HG03103 (cell line): ENCODE measurements at regions not wholly inside any gene's neighbourhood (a gene's known extent, or its start where the extent isn't known, plus 50 kb on each side); places are given as distances from the start of the nearest gene placed in this dataset.

Source experiments
- ATAC-seq: cut with Tn5 transposase; IDR thresholded peaks from one replicate; pipeline ENCODE4 v1.9.1; 2021; ENCODE audit warnings: low read depth; ENCODE audit not compliant: unreplicated experiment

GRCh38 chr13:40232311-40233040, 434.0 kb downstream of the FOXO1 start:
- ATAC-seq = no peak

- no peak for ATAC-seq
Measured at GRCh38 chr13:40233731-40234195, 432.7 kb downstream of the FOXO1 start.

DNA sequence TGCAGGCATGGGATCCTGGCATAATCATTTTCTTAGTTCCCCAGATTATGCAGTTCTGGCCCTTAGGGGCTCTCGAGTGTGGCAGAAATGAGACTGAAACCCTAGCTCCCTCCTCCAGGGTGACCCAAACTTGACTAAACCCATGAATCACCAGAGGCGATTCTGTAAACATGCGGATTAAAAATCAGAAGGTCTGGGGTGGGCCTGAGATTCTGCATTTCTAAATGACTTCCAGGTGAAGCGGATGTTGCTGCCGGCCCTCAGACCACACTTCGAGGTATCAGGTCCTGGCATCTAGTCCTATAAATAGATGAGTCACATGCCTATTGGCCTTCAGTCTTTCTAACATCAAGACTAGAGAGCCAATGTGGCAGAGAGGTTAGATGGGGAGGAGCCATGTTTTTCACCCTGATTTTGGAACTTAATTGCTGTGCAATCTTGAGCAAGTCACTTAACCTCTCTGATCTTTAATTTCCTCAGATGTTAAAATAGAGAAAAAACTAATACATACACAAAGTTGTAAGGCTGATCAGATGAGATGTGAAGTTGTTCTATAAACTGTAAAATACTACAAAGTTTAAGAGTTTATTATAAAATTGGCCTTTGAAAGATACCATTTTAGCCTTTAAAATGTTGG, 431.2 kb downstream of the FOXO1 start:
- no peak for ATAC-seq

DNA sequence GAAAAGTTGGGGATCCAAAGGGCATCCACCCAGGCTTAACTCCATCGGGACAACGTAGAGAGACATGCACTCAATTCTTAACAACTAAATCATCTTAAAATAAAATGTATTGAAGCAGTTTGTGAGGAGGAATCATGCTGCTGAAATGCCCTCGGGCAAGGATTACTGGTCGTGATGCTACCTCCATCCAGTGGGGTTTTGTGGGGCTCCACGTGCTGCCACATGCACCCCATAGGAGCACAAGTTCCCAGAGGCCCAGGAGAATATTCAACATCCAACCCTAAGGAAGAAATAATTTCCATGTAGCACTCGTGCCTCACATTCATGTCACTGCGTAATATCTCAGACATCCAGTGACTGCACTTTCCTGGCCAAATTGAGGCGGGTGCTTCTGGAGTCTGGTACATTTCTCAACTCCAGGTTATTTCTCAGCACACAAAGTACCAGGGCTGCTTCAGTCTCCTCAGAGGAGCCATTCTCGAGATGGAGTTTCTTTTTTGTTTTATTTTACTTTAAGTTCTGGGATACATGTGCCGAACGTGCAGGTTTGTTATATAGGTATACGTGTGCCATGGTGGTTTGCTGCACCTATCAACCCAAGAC, 429.8 kb downstream of the FOXO1 start:
- no peak for ATAC-seq

DNA sequence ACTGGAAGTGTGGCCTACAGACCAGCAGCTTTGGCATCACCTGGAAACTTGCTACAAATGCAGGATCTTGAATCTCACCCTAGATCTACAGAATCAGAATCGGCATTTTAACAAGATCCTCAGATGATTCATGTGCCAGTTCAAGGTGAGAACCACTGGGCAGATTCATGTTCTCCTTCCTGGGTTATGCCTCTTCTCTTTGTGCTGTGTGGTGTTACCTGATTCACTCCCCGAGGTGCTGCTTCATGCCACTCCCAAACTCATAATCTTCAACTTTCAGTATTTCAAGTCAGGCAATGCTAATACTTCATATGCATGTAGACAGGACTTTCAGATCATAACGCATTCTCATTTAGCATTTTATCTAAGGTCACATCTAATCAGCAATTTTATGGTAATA, 427.7 kb downstream of the FOXO1 start:
- ATAC-seq = no peak

GRCh38 chr13:40240293-40240692, 426.1 kb downstream of the FOXO1 start:
- ATAC-seq = no peak

- ATAC-seq = no peak
Measured at GRCh38 chr13:40241125-40241798, 425.2 kb downstream of the FOXO1 start.

- no peak for ATAC-seq
Measured at GRCh38 chr13:40243047-40243446, 423.4 kb downstream of the FOXO1 start.

DNA sequence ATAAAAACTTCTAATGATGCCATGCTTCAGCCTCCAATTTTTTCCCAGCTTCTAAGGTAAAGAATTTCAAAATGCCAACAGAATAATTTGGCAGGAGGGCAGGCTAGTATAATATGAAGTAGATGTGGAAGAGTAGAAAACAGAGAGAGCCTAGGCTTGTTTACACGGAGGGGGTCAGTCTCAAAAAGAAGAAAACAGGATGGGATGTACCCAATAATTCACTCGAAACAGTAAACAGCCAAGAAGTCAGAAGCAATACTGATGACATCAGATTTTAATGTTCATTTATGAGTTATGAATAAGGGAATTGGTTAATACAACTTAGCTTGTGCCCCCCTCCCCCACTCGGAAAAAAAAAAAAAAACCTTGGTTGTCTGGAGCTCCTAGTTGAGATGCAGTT, 422.5 kb downstream of the FOXO1 start:
- ATAC-seq = no peak

DNA sequence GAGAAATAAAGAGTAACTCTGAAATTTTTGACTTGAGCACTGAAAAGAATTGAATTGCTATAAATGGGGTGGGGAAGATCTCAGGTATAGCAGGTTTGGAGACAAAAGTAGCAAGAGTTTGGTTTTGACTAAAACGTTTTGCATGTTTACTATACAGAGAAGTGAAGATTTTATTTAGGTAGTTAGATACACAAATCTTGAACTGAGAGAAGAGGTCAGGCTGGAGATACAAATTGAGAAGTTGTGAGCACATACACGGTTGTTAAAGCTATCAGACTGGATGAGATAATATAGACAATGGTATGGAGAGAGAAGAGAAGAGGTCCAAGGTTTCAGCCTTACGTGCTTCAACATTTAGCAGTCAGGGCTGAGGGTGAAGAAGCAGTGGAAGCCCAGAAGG, 420.9 kb downstream of the FOXO1 start:
- ATAC-seq = no peak

DNA sequence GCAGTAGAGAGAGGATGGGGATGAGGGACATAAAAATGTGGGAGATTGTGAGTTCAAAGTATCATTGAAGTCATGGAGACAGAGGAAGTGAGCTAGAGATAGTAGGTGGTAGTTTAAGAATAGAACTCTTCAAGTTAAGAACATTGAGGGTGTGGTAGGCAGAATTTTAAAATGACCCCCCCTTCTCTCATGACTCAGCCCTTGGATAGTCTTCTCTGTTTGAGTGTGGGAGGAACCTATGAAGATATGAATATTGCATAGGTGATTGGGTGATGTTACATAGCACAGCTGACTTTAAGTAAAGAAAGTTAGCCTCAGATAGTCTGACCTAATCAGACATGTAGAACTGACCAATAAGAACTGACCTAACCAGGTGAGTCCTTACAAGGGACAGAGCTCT, 418.6 kb downstream of the FOXO1 start:
- ATAC-seq = no peak

GRCh38 chr13:40251343-40252032, 415.0 kb downstream of the FOXO1 start:
- no peak for ATAC-seq

DNA sequence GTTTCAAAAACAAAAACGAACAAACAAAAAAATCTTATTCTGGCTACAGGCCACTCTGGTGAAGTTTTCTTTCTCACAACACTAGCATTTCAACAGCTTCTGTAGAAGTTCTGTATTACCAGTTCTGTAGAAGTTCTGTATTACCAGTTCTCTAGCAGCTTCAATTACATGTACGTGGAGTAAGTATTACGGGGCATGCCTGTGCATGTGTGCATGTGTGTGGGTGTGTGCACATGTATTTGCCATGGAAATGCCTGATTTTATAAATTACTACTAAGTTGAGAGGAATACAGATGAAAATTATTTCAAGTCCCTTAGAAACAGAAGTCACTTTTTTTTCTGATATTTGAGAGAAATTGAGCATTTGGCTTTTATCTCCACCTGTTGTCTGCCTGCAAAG, 414.2 kb downstream of the FOXO1 start:
- ATAC-seq = no peak

- ATAC-seq = no peak
Measured at GRCh38 chr13:40252676-40253075, 413.8 kb downstream of the FOXO1 start.

DNA sequence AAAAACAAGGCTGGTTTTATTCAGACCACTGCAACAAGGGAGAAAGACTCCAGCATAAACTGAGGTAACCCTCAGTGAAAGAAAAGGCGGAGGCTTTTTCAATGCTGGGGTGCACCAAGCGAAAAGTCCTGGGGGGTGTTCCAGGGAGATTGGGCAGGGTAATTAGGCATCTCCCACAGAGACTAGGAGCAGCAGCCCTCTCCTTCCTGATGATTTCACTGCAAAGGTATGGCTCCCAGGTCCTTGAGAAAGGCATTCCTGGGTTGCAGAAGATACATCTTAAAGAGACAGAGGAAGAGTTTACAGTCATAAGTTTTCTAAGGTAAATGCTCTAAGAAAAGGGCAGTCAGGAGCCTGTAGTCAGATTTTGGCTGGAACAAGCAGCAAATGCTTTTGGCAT, 412.0 kb downstream of the FOXO1 start:
- ATAC-seq = no peak

DNA sequence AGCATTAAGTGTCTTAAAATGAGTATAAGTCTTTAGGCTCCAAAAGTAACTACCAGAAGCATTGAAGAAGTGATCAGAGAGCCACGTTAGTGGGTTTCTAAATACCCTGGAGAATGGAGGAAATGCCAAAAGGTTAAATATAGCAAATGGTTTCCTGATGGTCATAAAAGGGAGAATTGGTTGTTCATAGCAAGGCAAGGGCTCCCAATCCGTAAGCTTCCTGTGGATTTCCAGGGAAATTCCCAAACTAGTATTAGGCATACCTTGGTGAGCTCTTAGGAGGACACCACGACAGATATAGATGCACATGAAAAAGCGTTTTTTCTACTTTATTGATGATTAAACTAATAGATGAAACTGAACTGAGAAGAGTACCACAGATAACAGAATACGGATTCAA, 410.9 kb downstream of the FOXO1 start:
- ATAC-seq = no peak

DNA sequence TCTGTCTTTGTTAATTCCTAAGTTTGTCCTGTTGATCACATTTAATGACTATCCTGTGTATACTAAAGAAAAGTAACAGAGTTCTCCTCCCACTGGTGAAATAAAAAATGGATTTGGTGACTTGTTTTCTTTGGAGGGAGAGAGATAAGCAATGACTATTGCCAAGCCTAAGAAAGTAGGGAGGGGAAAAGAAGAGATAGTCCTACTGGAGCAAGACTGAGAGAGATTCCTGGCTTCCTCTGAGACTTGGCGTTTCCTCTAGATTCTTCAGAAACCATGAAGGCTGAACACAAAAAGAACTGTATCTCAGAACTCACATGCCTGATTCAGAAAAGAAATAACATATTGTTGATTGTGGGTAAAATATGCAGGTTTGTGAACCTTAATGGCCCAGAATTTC, 406.5 kb downstream of the FOXO1 start:
- no peak for ATAC-seq

DNA sequence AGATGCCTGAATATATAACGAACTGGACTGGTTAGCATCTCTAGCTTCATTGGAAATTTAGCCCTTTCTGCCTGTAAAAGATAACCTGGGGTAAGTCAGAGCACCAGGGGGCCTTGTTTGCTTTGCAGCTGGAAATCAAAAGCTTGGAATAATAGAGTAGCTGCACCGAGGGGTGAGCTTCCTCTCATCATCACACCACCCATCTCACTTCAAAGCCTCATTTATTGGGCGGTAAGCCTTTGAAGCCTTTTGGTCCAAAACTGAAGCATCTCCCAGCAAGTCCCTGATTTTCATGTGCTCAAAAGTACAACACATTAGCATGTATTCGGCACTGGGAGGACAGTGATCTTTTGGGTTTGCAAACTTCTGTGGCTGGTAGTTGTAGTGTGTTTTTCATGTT, 405.1 kb downstream of the FOXO1 start:
- no peak for ATAC-seq

DNA sequence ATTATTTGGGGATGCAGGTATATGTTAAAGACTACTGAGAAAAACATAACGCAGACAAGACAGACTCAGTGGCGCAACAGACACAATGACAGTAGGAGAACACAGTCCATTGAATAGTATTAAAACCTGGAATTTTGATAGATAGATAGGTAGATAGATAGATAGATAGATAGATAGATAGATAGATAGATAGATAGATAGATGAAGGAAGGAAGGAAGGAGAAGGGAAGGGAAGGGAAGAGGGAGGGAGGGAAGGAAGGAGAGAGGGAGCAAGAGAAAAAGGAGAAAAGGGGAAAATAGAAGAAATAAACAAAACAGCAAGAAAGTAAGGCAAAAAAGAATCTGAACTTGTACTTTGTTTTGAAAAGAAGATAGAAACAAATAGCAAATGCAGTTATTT, 404.5 kb downstream of the FOXO1 start:
- no peak for ATAC-seq

DNA sequence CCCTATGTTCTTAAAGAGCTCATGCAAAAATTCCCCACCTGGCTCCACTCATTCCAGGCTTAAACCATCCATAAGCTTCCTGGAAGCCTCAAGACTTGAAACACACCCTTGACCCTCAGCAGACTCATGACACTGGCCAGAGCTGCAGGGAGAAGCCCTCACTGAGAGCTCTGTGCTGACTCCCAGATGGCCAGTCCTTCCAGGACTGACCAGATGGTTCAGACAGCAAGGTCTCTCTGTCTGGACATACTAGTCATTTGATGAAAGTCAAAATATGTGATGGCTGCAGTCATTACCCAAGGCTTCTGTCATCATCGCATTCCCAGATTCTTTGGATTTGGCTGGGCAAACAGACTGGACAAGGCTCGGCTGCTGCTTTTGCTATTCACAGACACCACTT, 397.4 kb downstream of the FOXO1 start:
- ATAC-seq = no peak

- ATAC-seq = no peak
Measured at GRCh38 chr13:40270726-40271125, 395.7 kb downstream of the FOXO1 start.
